NT2/D1 (cell line): ENCODE measurements at regions not wholly inside any gene's neighbourhood (a gene's known extent, or its start where the extent isn't known, plus 50 kb on each side); places are given as distances from the start of the nearest gene placed in this dataset.

Experiments
- SUZ12 ChIP-seq: IDR thresholded peaks from 2 replicates; pipeline ENCODE4 v1.6.1; 2011; ENCODE audit not compliant: insufficient read length, insufficient read depth; ENCODE audit errors: extremely low read depth
- ZNF274 ChIP-seq: IDR thresholded peaks from 2 replicates; pipeline ENCODE4 v1.6.1; 2011; ENCODE audit warnings: mild to moderate bottlenecking, low read depth, low read length

DNA sequence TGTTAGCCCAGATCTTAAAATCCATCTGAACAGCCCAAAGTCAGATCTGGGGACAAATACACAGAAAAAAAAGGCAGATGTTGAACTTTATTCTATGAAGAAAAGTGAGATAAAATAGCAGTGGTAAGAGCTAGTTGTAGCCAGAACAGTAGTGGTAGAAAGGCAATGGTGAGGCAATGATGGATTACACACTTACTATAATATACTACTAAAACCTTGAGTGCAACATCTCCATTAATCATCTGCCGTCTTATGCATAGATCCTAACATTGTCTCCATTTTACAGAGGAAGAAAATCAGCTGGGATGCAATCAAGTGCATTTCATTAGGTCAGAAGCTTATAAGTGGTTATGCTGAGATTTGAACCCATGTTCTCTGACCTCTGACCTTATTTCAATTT is 699.6 kb downstream of the CDH11 start:
- TF ChIP-seq ZNF274 (no peak), SUZ12 (no peak)
